Hematopoietic multipotent progenitor cell (in vitro differentiated cells): ENCODE measurements at regions not wholly inside any gene's neighbourhood (a gene's known extent, or its start where the extent isn't known, plus 50 kb on each side); places are given as distances from the start of the nearest gene placed in this dataset.
A peak's percentile ranks its signal among the peaks of the same experiment; 100 is the strongest.

Experiments used
- DNase-seq, 3 donors: peaks; one replicate each; pipeline ENCODE4 v3.0.0-alpha.2; 2011 to 2015; ENCODE audit warnings: low read depth in 2 of 3, low spot score in 2 of 3

DNA sequence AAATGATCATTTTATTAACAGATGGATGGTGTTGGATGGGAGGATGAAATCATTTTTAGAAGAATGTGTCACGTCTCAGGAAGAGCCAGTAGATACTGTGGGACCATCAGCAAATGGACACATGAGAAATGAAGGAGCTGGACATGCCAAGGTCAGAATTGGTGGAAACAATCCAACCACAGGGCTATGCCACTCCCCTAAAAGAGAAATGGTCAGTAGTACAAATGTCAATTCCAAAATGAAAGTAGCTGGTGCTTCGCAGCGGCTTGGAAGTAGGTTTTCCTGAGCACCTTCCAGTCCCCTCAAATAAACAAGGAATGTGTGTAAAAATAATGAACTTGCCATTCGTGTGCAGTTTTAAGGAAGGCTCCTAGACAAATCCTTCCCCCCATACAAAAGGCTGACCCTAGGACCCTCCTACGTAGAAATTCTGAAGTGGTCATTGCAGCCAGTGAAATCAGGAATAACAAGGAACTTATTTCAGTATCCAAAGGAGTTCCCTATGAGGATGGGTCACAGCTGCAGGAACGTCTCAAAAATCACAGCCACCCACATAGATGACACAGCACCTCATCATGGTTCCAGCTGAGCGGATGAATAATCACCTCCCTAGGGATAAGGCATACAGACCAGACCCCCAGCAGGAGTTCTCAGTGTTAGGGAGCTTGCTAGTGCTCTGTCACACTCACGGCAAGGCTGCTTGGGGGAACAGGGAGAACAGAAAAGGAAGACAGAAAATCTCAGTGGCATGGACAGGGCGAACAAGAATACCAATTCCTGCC is 239.2 kb downstream of the HS3ST3A1 start:
- no peak for DNase-seq

DNA sequence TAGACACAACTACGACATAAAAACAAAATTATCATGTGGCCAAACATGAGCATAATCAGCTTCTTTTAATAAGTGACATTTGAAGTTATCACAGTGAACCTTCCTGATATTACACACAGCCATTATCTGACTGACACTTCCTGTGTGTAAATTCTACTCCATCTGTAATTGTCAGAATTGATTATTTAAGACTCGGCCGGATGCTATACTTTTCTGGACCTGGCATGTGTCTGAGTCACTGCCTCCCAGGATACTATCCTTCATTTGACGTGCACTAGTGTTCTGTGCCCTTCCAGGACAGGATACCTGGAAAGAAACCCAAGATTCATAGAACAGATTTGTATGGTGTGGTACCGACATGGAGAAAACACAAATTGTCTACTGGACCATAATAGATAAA is 242.0 kb downstream of the HS3ST3A1 start:
- no peak for DNase-seq

DNA sequence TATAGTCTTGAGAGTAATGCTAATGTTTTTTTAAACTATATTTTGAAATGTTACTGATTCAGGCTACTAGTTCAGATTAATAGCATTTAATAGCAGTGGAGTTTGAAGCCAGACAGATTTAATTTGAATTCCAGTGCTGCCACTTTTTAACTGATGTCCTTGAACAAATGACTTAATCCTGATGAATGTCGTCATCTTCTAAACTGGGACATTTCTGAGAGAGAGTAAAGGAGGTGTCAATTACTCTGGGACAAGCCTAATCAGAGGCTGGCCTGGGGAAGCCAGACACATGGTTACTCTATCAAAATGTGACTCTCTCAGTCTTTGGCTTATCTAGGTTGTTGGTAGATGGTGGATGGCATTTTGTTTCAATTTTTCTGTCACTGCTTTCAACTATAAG is 246.7 kb downstream of the HS3ST3A1 start:
- no peak for DNase-seq

DNA sequence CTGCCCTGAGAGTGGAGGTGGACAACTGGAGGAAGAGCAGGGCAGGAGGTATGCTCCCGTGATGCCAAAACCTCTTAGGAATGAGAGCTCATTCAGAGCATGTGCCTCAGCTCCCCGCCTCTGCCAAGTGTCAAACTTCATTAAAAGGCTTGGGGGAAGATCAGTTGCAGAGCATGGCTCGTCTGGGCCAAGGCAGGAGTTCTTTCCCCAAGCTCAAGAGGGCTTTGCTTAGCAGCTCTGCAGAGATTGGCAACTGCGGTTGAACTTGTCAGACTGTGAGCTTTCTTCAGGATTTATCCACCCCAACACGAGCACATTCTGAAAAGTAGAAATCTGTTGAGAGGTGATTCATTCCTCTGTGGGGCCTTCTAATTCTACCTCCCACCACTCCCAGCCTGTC is 248.1 kb downstream of the HS3ST3A1 start:
- DNase-seq, result no peak

DNA sequence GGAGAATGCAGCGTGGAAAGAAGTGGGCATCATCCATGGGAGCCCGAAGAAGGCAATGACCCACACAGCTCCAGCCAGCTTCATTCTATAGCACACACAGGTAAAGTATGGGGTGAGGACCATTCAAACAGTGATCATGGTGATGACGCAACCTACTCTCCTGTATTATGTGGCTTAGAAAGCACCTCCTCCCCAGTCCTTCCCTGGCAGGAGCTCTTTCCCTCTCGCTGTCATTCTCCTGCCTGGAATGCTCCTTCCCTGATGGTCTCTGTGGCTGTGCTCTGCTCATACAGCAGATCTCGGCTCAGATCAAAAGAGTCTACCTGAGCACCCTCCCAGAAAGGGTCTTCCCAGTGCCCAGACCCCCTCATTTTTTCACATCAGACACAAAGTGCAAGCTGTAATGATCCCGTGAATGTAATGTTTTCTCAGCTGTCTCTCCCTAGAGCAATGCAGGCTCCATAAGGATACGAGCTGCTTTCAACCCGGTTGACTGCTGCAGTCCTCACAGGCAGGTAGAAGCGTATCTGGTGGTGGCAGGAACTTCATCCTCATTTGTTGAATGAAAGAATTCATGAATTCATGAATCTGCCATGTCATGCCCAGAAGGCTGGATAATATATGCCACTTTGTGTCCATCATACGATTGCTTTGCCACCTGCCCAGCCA is 248.8 kb downstream of the HS3ST3A1 start:
- no peak for DNase-seq

DNA sequence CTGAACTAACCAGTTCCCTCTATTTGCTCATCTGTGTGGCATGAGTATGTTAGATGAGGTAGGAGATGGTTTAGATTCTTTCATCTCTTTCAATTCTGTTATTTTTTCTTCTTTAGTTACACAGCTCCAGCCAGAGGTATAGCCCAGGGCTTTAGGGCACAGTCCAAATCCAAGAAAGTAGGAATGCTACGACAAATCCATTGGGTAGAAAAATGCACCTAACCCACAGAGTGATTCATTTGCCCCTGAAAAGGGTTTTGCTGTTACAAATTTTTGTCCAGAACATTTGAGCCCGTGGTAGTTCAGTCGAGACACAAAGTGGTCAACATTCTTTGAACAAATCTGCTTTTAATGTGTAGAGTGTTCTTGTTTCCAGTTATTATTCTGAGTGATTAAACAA is 250.7 kb downstream of the HS3ST3A1 start:
- no peak for DNase-seq

DNA sequence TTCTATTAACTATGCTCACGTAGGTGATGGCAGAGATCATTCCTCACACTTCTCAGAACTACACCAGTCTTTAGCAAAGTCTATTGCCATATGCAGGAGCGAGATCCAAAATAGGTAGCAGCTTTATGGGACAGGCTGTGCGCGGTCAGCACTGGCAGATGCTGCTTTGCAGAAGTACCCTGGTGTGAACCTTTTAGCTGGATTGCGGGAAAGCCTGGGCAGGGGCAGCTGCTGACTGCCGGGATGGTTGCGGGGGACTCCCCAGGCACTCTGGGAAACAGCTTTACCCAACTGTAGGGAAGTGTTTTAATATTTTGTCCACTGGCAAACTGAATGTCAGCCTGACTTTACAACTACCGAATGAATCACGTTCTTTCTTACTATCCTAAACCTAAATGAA is 251.3 kb downstream of the HS3ST3A1 start:
- no peak for DNase-seq

DNA sequence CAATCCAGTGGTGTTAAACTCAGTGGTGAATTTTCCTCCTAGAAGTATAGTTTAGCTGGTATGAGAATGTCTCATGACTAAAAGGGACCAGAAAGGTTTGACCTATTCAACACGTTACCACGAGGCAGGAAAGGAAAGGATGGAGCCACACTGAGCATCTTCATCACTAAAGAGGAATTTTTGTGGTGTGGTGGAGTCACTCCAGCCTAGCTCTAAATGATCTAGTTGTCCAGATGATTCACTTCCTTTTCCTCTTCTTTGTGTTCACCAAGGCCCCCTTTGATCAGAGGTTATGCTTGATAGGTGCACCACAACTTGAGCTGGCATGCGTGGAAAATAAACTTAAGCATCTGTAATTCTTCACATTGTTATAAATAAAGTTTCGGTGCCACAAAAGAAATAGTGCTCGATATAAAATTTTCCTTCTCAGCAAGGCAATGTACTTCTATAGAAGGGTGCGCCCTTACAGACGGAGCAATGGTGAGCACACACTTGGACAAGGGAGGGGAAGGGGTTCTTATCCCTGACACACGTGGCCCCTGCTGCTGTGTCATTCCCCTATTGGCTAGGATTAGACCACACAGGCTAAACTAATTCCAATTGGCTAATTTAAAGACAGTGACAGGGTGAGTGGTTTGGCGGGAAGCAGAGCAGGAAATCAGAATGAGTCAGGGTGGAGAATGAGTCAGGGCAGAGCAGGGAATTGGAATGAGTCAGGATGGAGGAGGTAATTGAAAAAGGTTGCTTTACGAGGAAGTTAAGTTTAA is 254.6 kb downstream of the HS3ST3A1 start:
- peak in 1 of 3 donors; percentile 19 for DNase-seq

DNA sequence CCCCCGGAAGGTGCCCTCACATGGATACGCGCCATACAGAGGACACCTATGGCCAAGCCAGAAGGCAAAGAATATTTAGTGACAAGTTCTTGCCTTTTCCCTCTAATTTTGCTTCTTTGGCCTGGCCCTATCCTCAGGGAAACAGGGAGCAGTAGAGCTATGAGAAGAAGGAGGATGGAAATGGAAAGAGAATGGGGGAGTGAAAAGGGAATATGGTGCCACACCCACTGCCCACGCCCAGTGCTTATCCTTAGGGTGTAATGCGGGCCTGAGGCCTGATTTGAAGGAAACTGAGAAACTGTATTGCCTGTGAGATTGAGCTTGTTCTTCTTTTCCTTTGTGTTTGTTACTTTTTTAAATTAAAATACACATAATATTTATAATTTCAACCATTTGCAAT is 255.1 kb downstream of the HS3ST3A1 start:
- no peak for DNase-seq

DNA sequence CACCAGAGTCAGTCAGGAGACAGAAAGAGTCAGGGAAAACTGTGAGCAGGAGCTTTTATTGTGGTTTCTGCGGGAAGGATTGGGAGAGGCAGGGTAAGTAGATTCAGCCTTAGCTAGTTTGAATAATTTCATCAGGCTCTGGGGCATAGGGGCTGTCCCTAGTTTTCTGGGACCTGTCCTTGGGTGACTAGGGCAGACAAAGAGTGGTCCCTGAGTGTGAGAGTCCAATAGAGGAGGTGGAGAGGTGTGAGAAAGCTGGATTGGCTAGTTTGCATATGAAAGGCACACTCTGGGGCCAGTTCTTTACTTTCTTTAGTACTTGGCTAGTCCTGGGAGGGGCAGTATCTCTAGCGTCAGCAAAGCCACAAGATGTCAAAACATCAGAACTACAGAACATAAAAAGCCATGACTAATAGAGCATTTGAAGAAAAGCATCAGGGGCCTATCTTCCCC is 255.6 kb downstream of the HS3ST3A1 start:
- DNase-seq, result peak in 2 of 3 donors; percentile 5 to 16

DNA sequence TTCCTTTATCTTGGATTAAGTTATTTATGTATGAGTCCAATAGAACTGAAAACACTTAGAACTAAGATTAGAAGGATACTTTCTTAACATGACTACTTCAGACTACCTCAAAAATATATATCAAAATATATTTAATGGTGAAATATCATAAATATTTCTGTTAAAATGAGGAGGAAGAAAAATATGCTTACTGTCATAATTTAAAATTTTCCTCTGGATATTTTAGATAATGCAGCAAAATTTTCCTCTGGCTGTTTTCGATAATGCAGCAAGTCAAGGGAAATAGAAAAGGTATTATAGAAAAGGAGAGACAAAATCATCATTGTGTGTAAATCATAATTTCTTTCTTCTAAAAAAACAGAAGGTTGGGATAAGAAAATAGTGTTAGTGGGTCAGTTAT is 263.3 kb downstream of the HS3ST3A1 start:
- DNase-seq, result no peak

DNA sequence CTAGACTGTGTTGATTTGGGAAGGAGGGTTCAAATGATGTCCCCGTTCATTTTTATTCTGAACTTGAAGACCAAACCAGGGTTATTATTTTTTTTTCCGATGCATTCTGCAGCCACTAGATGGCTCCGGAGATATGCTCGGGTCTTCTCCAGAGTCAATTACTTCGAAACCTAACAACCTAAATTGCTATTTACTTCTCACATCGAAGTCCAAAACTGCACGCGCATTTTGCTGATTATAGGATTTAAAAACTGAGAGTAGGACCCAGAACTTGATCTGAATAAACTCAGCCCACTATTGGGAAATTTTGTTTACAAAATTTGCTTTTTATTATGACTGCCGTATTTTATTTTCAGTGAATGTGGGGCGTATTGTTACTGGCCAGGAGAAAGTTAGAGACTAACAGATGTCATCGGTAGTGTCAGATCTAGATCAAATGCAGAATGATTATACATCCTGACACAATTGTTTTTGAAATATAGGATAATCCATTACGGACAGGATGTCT is 263.8 kb downstream of the HS3ST3A1 start:
- DNase-seq, result peak in 2 of 3 donors; percentile 31 to 75

DNA sequence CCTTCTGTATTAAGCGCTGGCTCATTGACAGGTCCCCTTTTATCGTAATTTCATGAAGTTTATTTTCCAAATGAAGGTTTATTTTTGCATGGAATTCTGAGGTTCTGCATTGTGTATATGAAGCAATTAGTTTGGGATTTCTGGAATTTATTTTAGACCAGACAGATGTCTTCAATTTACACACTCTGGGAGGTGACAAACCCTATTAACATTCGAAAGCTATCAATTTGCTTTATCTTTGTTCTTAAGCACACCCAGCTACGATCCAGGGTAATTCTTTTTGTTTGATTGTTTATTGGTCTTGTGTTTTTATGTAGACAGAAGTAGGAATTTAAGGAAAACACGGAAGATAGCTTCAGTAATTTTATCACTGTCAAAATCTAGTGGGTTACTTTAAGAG is 264.6 kb downstream of the HS3ST3A1 start:
- DNase-seq, result no peak

DNA sequence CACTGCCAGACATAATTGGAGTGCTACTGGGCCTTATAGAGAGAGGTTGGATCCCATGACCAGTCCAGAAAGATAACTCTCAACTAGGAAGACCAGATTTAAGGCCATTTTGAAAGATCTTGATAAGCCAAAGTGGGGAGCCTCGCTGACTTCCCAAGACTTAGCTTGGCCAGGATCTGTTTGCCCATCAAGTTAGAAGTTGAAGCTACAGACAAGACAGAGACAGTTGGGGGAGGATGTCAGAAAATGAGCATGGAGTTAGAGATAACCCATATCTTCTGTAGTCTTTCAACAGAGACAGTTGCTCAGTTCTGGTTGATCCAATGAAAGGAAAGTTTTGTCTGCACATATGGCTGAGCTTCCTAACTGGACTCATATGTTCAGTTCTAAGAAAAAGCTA is 267.4 kb downstream of the HS3ST3A1 start:
- no peak for DNase-seq

DNA sequence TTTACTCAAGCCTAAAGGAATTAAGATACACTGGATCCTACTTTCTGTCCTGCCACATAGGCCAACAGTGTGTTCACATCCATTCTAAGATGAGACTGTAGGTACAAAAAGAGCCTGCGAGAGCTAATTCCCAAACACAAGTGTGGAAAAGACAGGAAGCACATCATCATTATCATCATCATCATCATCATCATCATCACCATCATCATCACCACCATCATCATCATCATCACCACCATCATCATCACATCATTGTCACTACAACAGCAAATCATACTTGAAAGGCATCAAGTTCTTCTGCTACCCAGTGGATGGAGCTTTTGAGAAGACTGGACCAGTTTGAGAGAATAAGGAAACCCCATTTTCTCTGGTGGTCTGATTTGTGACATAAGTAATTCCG is 268.1 kb downstream of the HS3ST3A1 start:
- no peak for DNase-seq

DNA sequence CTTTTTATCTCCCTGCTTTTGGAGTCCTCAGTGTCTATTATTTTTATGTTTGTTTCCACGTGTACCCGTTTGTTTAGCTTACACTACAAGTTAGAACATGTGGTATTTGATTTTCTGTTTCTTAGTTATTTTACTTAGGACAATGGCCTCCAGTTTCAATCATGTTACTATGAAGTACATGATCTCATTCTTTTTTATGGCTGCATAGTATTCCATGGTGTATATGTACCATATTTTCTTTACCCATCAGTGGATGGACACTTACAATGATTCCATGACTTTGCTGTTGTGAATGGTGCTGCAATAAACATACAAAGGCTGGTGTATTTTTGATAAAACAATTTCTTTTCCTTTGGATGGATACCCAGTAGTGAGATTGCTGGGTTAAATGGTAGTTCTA is 269.5 kb downstream of the HS3ST3A1 start:
- DNase-seq, result no peak

DNA sequence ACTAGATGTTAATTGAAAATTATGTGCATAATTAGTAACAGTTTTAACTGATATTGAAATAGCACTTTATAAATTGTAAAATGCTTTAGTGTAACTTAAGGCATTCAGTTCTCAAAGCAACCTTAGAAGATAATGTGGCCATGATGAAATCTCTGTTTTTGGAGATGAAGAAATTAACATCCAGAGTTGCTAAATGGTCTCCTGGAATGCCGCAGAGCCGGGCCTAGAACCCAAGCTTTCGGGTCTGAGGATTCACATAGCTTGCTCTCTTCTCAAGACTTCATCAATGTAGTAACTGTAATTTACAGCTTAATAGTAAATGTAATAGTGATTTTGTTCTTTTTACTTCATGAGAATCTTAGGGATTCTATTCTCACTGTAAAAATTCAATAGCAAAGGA is 272.3 kb downstream of the HS3ST3A1 start:
- no peak for DNase-seq

DNA sequence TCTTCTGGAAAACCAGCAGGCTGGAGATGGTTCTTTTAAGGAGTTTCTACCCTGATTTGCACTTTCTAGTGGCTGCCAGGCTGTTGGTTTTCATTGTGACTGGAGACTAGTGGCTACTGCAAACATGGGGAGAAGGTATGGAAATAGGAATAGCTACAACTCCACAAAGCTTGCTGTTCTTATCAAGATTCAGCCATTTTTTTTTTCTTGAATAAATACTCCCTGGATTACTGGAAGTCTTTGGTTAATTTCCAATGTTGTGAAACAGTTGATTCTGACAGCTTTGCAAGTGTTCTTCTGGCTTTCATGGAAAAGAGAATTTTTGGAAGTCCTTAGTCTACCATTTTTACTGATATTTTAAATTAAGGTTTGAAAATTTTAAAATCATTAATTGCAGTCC is 277.7 kb downstream of the HS3ST3A1 start:
- DNase-seq, result no peak

DNA sequence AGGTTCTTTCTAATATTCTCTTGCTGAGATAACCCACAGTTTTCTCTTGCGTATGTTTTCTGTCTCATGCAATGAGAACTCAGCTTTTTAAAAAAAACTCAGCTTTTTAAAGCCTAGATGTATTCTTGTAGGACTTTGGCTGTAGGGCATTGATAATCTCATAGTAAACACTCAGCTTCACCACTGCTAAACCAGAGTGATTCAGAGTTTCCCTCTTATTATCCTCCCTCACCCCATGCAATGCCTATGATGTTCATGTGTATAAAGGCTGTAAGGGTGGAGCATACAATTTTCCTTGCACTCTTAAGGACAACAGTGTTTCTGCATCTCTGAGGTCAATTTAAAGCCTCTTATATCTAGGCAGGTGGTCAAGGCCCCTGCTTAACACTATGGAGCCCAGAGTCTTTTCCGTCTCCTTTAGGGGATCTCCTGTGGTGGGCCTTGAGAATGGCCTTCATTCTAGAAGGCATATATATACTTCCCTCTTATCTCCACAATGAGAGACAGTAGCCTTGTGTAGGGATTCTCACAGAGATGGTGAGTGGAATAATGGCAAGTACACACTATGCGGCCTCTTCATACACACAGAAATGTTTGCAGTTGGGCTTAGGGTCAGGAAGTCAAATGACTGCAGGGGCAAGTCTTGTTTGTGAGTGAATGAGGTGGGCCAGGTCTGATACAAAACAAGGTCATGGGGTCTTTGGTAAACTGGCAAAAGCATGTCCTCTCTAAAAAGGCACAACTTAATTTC is 279.6 kb downstream of the HS3ST3A1 start:
- DNase-seq, result no peak

DNA sequence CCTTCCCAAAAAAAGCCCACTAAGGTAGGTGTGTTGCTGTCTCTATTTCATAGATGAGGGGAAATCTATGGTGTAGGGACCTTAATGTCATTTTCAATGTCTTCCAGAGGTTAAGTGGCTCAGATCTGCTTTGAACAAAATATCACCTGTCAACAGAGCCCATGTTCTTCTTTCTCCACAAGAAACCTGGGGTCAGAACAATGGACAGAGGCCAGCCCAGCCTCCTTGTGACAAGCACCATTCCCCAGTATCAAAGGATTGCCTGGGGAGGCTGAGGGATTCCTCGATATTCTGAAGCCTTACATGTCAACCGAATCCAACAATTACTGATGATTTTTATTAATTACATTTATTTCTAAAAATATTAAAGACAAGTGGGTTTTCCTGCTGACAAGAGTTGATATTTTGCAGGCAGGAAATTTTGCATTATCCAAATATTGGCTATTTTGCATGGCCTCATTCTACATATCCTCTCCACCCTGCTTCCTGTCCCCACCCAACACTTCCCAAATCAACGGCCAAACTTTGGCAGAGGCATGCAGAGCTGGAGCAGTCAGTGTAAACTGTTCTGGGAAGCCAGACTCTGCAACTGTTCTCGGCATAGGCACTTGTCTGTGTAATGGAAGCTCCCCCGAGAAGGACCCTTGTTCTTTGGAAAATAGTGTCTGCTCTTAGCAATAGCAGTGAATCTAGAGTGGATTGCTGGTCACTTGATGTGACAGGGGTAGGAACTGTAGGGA is 281.5 kb downstream of the HS3ST3A1 start:
- no peak for DNase-seq
